GM19239 (cell line): ENCODE measurements at regions not wholly inside any gene's neighbourhood (a gene's known extent, or its start where the extent isn't known, plus 50 kb on each side); places are given as distances from the start of the nearest gene placed in this dataset.
"Not testable (repeated sequence)": the region's sequence is repeated elsewhere in the genome, so short reads cannot be mapped to it uniquely, and the experiment has no call there.

ENCODE experiments used
- DNase-seq: peaks from one replicate; pipeline ENCODE4 v3.0.0; 2011; ENCODE audit warnings: low spot score; ENCODE audit not compliant: insufficient read length
- FAIRE-seq: peaks from 2 replicates; lab custom pipeline; 2011; peaks lifted over from hg19 to GRCh38; lab: Jason Lieb, UNC

GRCh38 chr10:124324856-124325632 is 93.7 kb downstream of the OAT start:
- no peak for DNase-seq
- no peak for FAIRE-seq

- no peak for FAIRE-seq
- no peak for DNase-seq
Observed at GRCh38 chr10:124324451-124324850, 94.3 kb downstream of the OAT start.

- FAIRE-seq: no peak
- no peak for DNase-seq
Observed at GRCh38 chr10:124323806-124324205, 94.9 kb downstream of the OAT start.

GRCh38 chr10:124323111-124323725 is 95.5 kb downstream of the OAT start:
- FAIRE-seq (no peak), DNase-seq (no peak)

- FAIRE-seq (no peak), DNase-seq (no peak)
Observed at GRCh38 chr10:124322191-124322980, 96.3 kb downstream of the OAT start.

GRCh38 chr10:124321433-124322089 is 97.2 kb downstream of the OAT start:
- no peak for DNase-seq
- no peak for FAIRE-seq

- FAIRE-seq (no peak), DNase-seq (no peak)
Observed at GRCh38 chr10:124320778-124321432, 97.8 kb downstream of the OAT start.

GRCh38 chr10:124319926-124320391 is 98.8 kb downstream of the OAT start:
- FAIRE-seq: no peak
- DNase-seq: no peak

- not testable (repeated sequence) for DNase-seq, FAIRE-seq
Observed at GRCh38 chr10:124319520-124319919, 99.2 kb downstream of the OAT start.

- DNase-seq (no peak), FAIRE-seq (no peak)
Observed at GRCh38 chr10:124318811-124319210, 99.9 kb downstream of the OAT start.

- FAIRE-seq (no peak), DNase-seq (no peak)
Observed at GRCh38 chr10:124318076-124318475, 100.6 kb downstream of the OAT start.

GRCh38 chr10:124316326-124316725 is 102.4 kb downstream of the OAT start:
- no peak for FAIRE-seq

GRCh38 chr10:124315591-124316270 is 103.0 kb downstream of the OAT start:
- DNase-seq: no peak
- FAIRE-seq: no peak

More at GRCh38 chr10:124316326-124316725, 102.4 kb downstream of the OAT start:
- no peak for DNase-seq

- FAIRE-seq: no peak
Observed at GRCh38 chr10:124313374-124313773, 105.3 kb downstream of the OAT start.

GRCh38 chr10:124308811-124309210 is 109.9 kb downstream of the OAT start:
- FAIRE-seq (no peak), DNase-seq (no peak)

More at GRCh38 chr10:124313374-124313773, 105.3 kb downstream of the OAT start:
- no peak for DNase-seq

- no peak for FAIRE-seq
- no peak for DNase-seq
Observed at GRCh38 chr10:124308056-124308645, 110.6 kb downstream of the OAT start.

- FAIRE-seq (no peak), DNase-seq (no peak)
Observed at GRCh38 chr10:124307591-124307990, 111.1 kb downstream of the OAT start.

- FAIRE-seq (no peak), DNase-seq (no peak)
Observed at GRCh38 chr10:124306922-124307371, 111.8 kb downstream of the OAT start.

GRCh38 chr10:124306520-124306919 is 112.2 kb downstream of the OAT start:
- DNase-seq (no peak), FAIRE-seq (no peak)
